OCI-LY7 (cell line): ENCODE measurements at regions not wholly inside any gene's neighbourhood (a gene's known extent, or its start where the extent isn't known, plus 50 kb on each side); places are given as distances from the start of the nearest gene placed in this dataset.

Source experiments
- BruUV-seq: library from RNA; stranded (reverse); fragments of 400-500 nt; replicated peaks from 2 replicates; lab custom pipeline; 2021; lab: Mats Ljungman, UMichigan
- CTCF ChIA-PET: fragments of 300-600 bp; sonication (Branson Sonifier 250); formaldehyde crosslinking; loops from one replicate; lab custom pipeline; 2022; ENCODE audit warnings: antibody characterized with exemption; ENCODE audit not compliant: unreplicated experiment; lab: Charles Lee
- POLR2A ChIA-PET: fragments of 300-600 bp; sonication (Branson Sonifier 250); formaldehyde crosslinking; loops from one replicate; lab custom pipeline; 2022; ENCODE audit warnings: antibody characterized with exemption; lab: Charles Lee
- DNase-seq: peaks from one replicate; pipeline ENCODE4 v3.0.0-alpha.2; 2015; ENCODE audit warnings: low spot score
- H2AFZ ChIP-seq: fragments of 200-600 bp; sonication (generic), shearing (Covaris generic); 2 replicates; pipeline ENCODE4 v1.6.1; 2014; ENCODE audit warnings: mild to moderate bottlenecking, antibody characterized with exemption, low read length, moderate library complexity
- H3K27ac ChIP-seq: fragments of 200-600 bp; sonication (generic); 2 replicates; pipeline ENCODE4 v1.5.1; 2014; ENCODE audit warnings: mixed run types, low read depth, mild to moderate bottlenecking, moderate library complexity, low read length, inconsistent platforms; ENCODE audit not compliant: poor library complexity, severe bottlenecking
- H3K36me3 ChIP-seq: fragments of 200-600 bp; sonication (generic); 2 replicates; pipeline ENCODE4 v1.6.1; 2014; ENCODE audit warnings: mild to moderate bottlenecking, antibody characterized with exemption, low read length, moderate library complexity, mixed read lengths; ENCODE audit not compliant: insufficient read depth
- H3K4me1 ChIP-seq: fragments of 200-600 bp; sonication (generic); 2 replicates; pipeline ENCODE4 v1.5.1; 2014; ENCODE audit warnings: mild to moderate bottlenecking, low read length; ENCODE audit not compliant: insufficient read depth, poor library complexity, severe bottlenecking
- H3K4me2 ChIP-seq: fragments of 200-600 bp; sonication (generic); 2 replicates; pipeline ENCODE4 v1.6.1; 2014; ENCODE audit warnings: mild to moderate bottlenecking, low read length
- H3K4me3 ChIP-seq: fragments of 200-600 bp; sonication (generic); 2 replicates; pipeline ENCODE4 v1.5.1; 2014; ENCODE audit warnings: mild to moderate bottlenecking, low read depth, low read length; ENCODE audit not compliant: poor library complexity, severe bottlenecking
- H3K79me2 ChIP-seq: fragments of 200-600 bp; sonication (generic); 2 replicates; pipeline ENCODE4 v1.6.1; 2016; ENCODE audit warnings: low read depth, mild to moderate bottlenecking, low read length, moderate library complexity, mixed read lengths; ENCODE audit not compliant: insufficient read depth
- H3K9me2 ChIP-seq: fragments of 200-600 bp; sonication (generic); 2 replicates; pipeline ENCODE4 v1.6.1; 2016; ENCODE audit warnings: mild to moderate bottlenecking, low read length, mixed read lengths; ENCODE audit not compliant: insufficient read depth
- H3K9me3 ChIP-seq: fragments of 200-600 bp; sonication (generic); 2 replicates; pipeline ENCODE4 v1.6.1; 2014; ENCODE audit warnings: mild to moderate bottlenecking, mixed run types, low read length, mixed read lengths
- H4K20me1 ChIP-seq: fragments of 200-600 bp; sonication (generic); 2 replicates; pipeline ENCODE4 v1.6.1; 2014; ENCODE audit warnings: mild to moderate bottlenecking, antibody characterized with exemption, low read length, moderate library complexity, mixed read lengths; ENCODE audit not compliant: insufficient read depth
- CTCF ChIP-seq: fragments of 200-600 bp; sonication (generic); conservative IDR thresholded peaks from 2 replicates; pipeline ENCODE4 v1.5.1; 2014; ENCODE audit warnings: mild to moderate bottlenecking, antibody characterized with exemption, low read length, moderate library complexity, mixed read lengths
- EZH2phosphoT487 ChIP-seq: fragments of 200-600 bp; sonication (generic); IDR thresholded peaks from 2 replicates; pipeline ENCODE4 v1.6.1; 2018; ENCODE audit warnings: low read depth, borderline replicate concordance, mild to moderate bottlenecking, mixed run types, antibody characterized with exemption, low read length, moderate library complexity, mixed read lengths
- intact Hi-C: fragments of 100-400 bp; cut with micrococcal nuclease; formaldehyde crosslinking; loops from one replicate; pipeline ENCODE4 v1.10.0; 2022; ENCODE audit not compliant: unreplicated experiment

GRCh38 chr10:71123023-71123422 lies 89.3 kb upstream of the UNC5B start:
- TF ChIP-seq CTCF (no peak), EZH2phosphoT487 (no peak)
- Histone ChIP-seq H2AFZ (no peak overlapping the region), H4K20me1 (no peaks in the 10 kb centered on the region), H3K4me3 (no peak overlapping the region), H3K4me2 (no peak overlapping the region), H3K36me3 (no peaks in the 10 kb centered on the region), H3K4me1 (no peaks in the 10 kb centered on the region), H3K9me2 (no peaks in the 10 kb centered on the region), H3K27ac (no peak overlapping the region), H3K79me2 (no peaks in the 10 kb centered on the region), H3K9me3 (no peaks in the 10 kb centered on the region)
- POLR2A ChIA-PET: no interaction called here
- no peak for DNase-seq
- intact Hi-C loops: no loop called here
- no TSS peak for BruUV-seq
- CTCF ChIA-PET: no interaction called here

DNA sequence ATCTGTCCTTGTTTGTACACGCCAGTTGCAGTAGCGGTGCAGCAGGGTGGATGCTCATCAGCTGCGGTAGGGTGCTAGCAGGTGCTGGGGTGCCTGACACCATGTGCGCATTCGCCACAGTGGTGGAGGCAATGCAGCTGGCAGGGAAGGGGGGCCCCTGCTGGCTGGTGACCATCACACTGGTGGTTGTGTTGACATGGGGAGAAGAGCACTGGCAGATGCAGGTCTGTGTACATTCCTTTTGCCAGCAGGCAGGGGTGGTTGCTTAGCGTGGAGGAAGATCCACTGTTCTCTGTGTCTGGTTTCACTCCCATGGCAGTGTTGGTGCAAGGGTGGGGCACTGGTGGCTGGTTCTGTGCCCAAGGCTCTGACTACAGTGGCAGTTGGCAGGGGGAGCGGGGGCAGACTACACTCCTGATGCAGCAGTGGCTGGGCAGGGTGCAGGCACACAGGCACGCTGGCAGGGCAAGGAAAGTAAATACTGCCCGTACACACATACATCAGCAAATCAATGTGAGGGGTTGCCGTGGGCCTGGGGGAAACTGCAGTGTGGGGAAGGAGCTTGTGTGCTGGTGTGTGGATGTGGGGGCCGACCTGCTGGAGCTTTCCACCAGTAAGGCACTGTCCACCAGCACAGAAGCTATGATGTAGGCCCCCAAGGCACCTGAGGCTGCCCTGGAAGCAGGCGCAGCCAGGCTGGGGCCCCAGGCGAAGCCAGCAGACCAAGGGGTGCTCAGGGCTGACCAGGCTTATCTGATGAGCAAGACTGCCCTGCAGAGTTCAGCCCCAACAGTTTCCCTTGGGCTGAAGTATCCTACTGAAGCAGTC lies 87.2 kb upstream of the UNC5B start:
- no peaks in the 10 kb centered on the region for H4K20me1 ChIP-seq
- H2AFZ ChIP-seq: no peak overlapping the region
- no peak overlapping the region for H3K27ac ChIP-seq
- BruUV-seq: no TSS peak
- TF ChIP-seq CTCF: no peak
- no peak for TF ChIP-seq EZH2phosphoT487
- no peak overlapping the region for H3K4me2 ChIP-seq
- no peaks in the 10 kb centered on the region for H3K4me1 ChIP-seq
- H3K4me3 ChIP-seq: no peak overlapping the region
- CTCF ChIA-PET: interaction anchor here (0.6 kb wide), 1 partner anchor 1360 kb away, joined by 5 read pairs; no protein-coding TSS in a partner anchor
- DNase-seq: no peak
- intact Hi-C loops: no loop called here
- H3K79me2 ChIP-seq: no peaks in the 10 kb centered on the region
- H3K9me3 ChIP-seq: no peaks in the 10 kb centered on the region
- POLR2A ChIA-PET: no interaction called here
- H3K36me3 ChIP-seq: no peaks in the 10 kb centered on the region
- H3K9me2 ChIP-seq: no peaks in the 10 kb centered on the region

- Histone ChIP-seq H2AFZ (no peak overlapping the region), H3K36me3 (no peaks in the 10 kb centered on the region), H4K20me1 (no peaks in the 10 kb centered on the region), H3K4me1 (no peaks in the 10 kb centered on the region), H3K4me3 (no peak overlapping the region), H3K9me3 (no peaks in the 10 kb centered on the region), H3K4me2 (no peak overlapping the region), H3K79me2 (no peaks in the 10 kb centered on the region), H3K27ac (no peak overlapping the region), H3K9me2 (no peaks in the 10 kb centered on the region)
- BruUV-seq: no TSS peak
- ChIA-PET POLR2A (no interaction called here), CTCF (interaction anchor here (0.6 kb wide), 1 partner anchor 1360 kb away, joined by 5 read pairs; no protein-coding TSS in a partner anchor)
- DNase-seq: no peak
- intact Hi-C loops: no loop called here
- TF ChIP-seq EZH2phosphoT487 (no peak), CTCF (no peak)
Measured at GRCh38 chr10:71125749-71126107, 86.6 kb upstream of the UNC5B start.
